Endothelial cell of umbilical vein (primary cell): ENCODE measurements at regions not wholly inside any gene's neighbourhood (a gene's known extent, or its start where the extent isn't known, plus 50 kb on each side); places are given as distances from the start of the nearest gene placed in this dataset.

Experiments used
- BruUV-seq: library from RNA; stranded (reverse); fragments of 400-500 nt; replicated peaks from 2 replicates; lab custom pipeline; 2021; lab: Mats Ljungman, UMichigan
- CTCF ChIA-PET: fragments of 300-600, 350-600 bp; sonication (Branson Sonifier 250); formaldehyde crosslinking; loops from one replicate; lab custom pipeline; 2021; ENCODE audit warnings: antibody characterized with exemption, inconsistent platforms; lab: Charles Lee
- POLR2A ChIA-PET: fragments of 300-600, 350-600 bp; sonication (Branson Sonifier 250); formaldehyde crosslinking; loops from one replicate; lab custom pipeline; 2021; ENCODE audit warnings: antibody characterized with exemption, inconsistent platforms; lab: Charles Lee
- DNase-seq: peaks from one replicate; pipeline ENCODE4 v3.0.0-alpha.2; 2011; ENCODE audit warnings: low read depth, low spot score
- FAIRE-seq: peaks from 2 replicates; lab custom pipeline; 2011; peaks lifted over from hg19 to GRCh38; lab: Jason Lieb, UNC
- H2AFZ ChIP-seq: 2 replicates; pipeline ENCODE4 v1.6.0; 2012; ENCODE audit warnings: low read depth, low read length, control low read depth, inconsistent platforms
- H3K27ac ChIP-seq: 2 replicates; pipeline ENCODE4 v1.5.1; 2011; ENCODE audit warnings: low read depth, mild to moderate bottlenecking, control low read depth, low read length, moderate library complexity; ENCODE audit not compliant: insufficient read depth
- H3K27me3 ChIP-seq, 2 experiments: 2 replicates each; pipeline versions ENCODE4 v1.6.0 to v1.6.1; 2011; ENCODE audit warnings: low read length in 2 of 2, mixed read lengths in 1 of 2; ENCODE audit not compliant: control insufficient read depth in 2 of 2, insufficient read depth in 2 of 2
- H3K36me3 ChIP-seq, 2 experiments: 2 replicates in 1 of 2; 3 replicates in 1 of 2; pipeline ENCODE4 v1.5.1; 2011; ENCODE audit warnings: low read length in 2 of 2, mild to moderate bottlenecking in 1 of 2, moderate library complexity in 1 of 2; ENCODE audit not compliant: control insufficient read depth in 2 of 2, insufficient read depth in 2 of 2; ENCODE audit errors: extremely low read depth in 1 of 2
- H3K4me1 ChIP-seq: 3 replicates; pipeline ENCODE4 v1.5.1; 2011; ENCODE audit warnings: mild to moderate bottlenecking, low read length; ENCODE audit not compliant: control insufficient read depth, insufficient read depth; ENCODE audit errors: extremely low read depth
- H3K4me2 ChIP-seq: 2 replicates; pipeline ENCODE4 v1.6.1; 2011; ENCODE audit warnings: low read length, control low read depth, mixed read lengths; ENCODE audit not compliant: insufficient read depth
- H3K4me3 ChIP-seq, 3 experiments: fragments of 200-600 bp in 1 of 3; sonication (generic), shearing (Covaris generic) in 1 of 3; replicated peaks in 1 of 3; 2 replicates each; pipeline ENCODE4 v1.5.1; 2011 to 2016; ENCODE audit warnings: control low read depth in 3 of 3, low read length in 3 of 3, mild to moderate bottlenecking in 2 of 3, inconsistent platforms in 1 of 3, low read depth in 1 of 3, moderate library complexity in 1 of 3; ENCODE audit not compliant: insufficient read depth in 1 of 3
- H3K79me2 ChIP-seq: 2 replicates; pipeline ENCODE4 v1.6.0; 2012; ENCODE audit warnings: low read length, inconsistent platforms; ENCODE audit not compliant: control insufficient read depth, insufficient read depth
- H3K9ac ChIP-seq: replicated peaks from 2 replicates; pipeline ENCODE3; 2011; ENCODE audit warnings: low read length, control low read depth; ENCODE audit not compliant: insufficient read depth; ENCODE audit errors: extremely low read depth
- H3K9me1 ChIP-seq: replicated peaks from 3 replicates; pipeline ENCODE4 v1.6.0; 2011; ENCODE audit warnings: mild to moderate bottlenecking, low read length; ENCODE audit not compliant: control insufficient read depth, insufficient read depth; ENCODE audit errors: extremely low read depth
- H3K9me3 ChIP-seq: replicated peaks from 2 replicates; pipeline ENCODE4 v1.5.1; 2012; ENCODE audit warnings: low read length, inconsistent platforms; ENCODE audit not compliant: control insufficient read depth, insufficient read depth
- H4K20me1 ChIP-seq: replicated peaks from 2 replicates; pipeline ENCODE3; 2011; ENCODE audit warnings: mild to moderate bottlenecking, low read length; ENCODE audit not compliant: control insufficient read depth, insufficient read depth; ENCODE audit errors: extremely low read depth
- CTCF ChIP-seq, 2 donors: IDR thresholded peaks; 1 replicate in 1 of 2; 2 replicates in 1 of 2; pipeline ENCODE4 v1.5.1; 2011; ENCODE audit warnings: low read length in 2 of 2, mild to moderate bottlenecking in 2 of 2, moderate library complexity in 2 of 2, control low read depth in 1 of 2, inconsistent platforms in 1 of 2, low read depth in 1 of 2; ENCODE audit not compliant: insufficient read depth in 1 of 2; ENCODE audit errors: extremely low read depth in 1 of 2
- EZH2 ChIP-seq: IDR thresholded peaks from 2 replicates; pipeline ENCODE4 v1.6.1; 2012; ENCODE audit warnings: borderline replicate concordance, low read depth, mild to moderate bottlenecking, moderate library complexity, low read length, inconsistent platforms; ENCODE audit not compliant: severe bottlenecking
- FOS ChIP-seq: IDR thresholded peaks from 2 replicates; pipeline ENCODE4 v1.6.1; 2011; ENCODE audit warnings: mild to moderate bottlenecking, low read length, moderate library complexity, borderline replicate concordance; ENCODE audit not compliant: insufficient read depth
- GATA2 ChIP-seq: IDR thresholded peaks from 2 replicates; pipeline ENCODE4 v1.7.0; 2011; ENCODE audit warnings: low read depth, mild to moderate bottlenecking, moderate library complexity, mixed read lengths, low read length; ENCODE audit not compliant: insufficient read length, insufficient read depth
- JUN ChIP-seq: IDR thresholded peaks from 2 replicates; pipeline ENCODE4 v1.6.1; 2011; ENCODE audit warnings: borderline replicate concordance, low read depth; ENCODE audit not compliant: insufficient read length, insufficient read depth
- MAX ChIP-seq: IDR thresholded peaks from 2 replicates; pipeline ENCODE4 v1.6.1; 2011; ENCODE audit not compliant: insufficient read depth, insufficient read length
- MYC ChIP-seq: IDR thresholded peaks from one replicate; pipeline ENCODE4 v1.6.1; 2011; ENCODE audit warnings: mild to moderate bottlenecking, low read depth, low read length
- POLR2A ChIP-seq: IDR thresholded peaks from 2 replicates; pipeline ENCODE4 v1.6.1; 2012; ENCODE audit warnings: low read depth, mild to moderate bottlenecking, control low read depth, low read length
- POLR2AphosphoS5 ChIP-seq: IDR thresholded peaks from 2 replicates; pipeline ENCODE4 v1.6.1; 2012; ENCODE audit warnings: low read depth, mild to moderate bottlenecking, control low read depth, low read length, moderate library complexity; ENCODE audit not compliant: insufficient read depth
- dilution Hi-C: fragments of 300-500 bp; cut with MboI; formaldehyde crosslinking; loops from one replicate; pipeline ENCODE4 v1.15.0; 2019; ENCODE audit warnings: low sequenced_read_pairs; ENCODE audit not compliant: extremely low pct_ligation_motif_present
- intact Hi-C: fragments of 100-400 bp; cut with micrococcal nuclease; formaldehyde crosslinking; loops from one replicate; pipeline ENCODE4 v1.10.0; 2022

- no TSS peak for BruUV-seq
- H3K4me3 ChIP-seq, result no peak overlapping the region
- H3K79me2 ChIP-seq, result no peaks in the 10 kb centered on the region
- ChIA-PET POLR2A (no interaction called here), CTCF (interaction anchor here (1.0 to 1.4 kb wide), 2 partner anchors 15 to 209 kb away, joined by 3 read pairs; no protein-coding TSS in a partner anchor)
- no peaks in the 10 kb centered on the region for H3K36me3 ChIP-seq
- intact Hi-C loops (no loop called here), dilution Hi-C loops (no loop called here)
- no peak for FAIRE-seq
- H2AFZ ChIP-seq, result no peak overlapping the region
- H3K9me3 ChIP-seq, result no peaks in the 10 kb centered on the region
- H3K27ac ChIP-seq, result no peak overlapping the region
- TF ChIP-seq CTCF (IDR thresholded peaks at IDR 0.05; ENCODE audit: extremely low read depth in 1 of 2, insufficient read depth in 1 of 2, low read depth in 1 of 2, low read length in 2 of 2) (no peak), JUN (no peak), MAX (no peak), POLR2A (no peak), EZH2 (no peak), POLR2AphosphoS5 (no peak), FOS (no peak), MYC (no peak), GATA2 (no peak)
- no peaks in the 10 kb centered on the region for H3K27me3 ChIP-seq
- no peaks in the 10 kb centered on the region for H3K9me1 ChIP-seq
- DNase-seq, result no peak
- H4K20me1 ChIP-seq, result no peaks in the 10 kb centered on the region
- no peaks in the 10 kb centered on the region for H3K4me1 ChIP-seq
- H3K9ac ChIP-seq, result no peak overlapping the region
- H3K4me2 ChIP-seq, result no peak overlapping the region
Measured at GRCh38 chr3:113079218-113079961, 88.6 kb downstream of the GTPBP8 start.
